Amniotic epithelial cell (primary cell): ENCODE measurements at regions not wholly inside any gene's neighbourhood (a gene's known extent, or its start where the extent isn't known, plus 50 kb on each side); places are given as distances from the start of the nearest gene placed in this dataset.

Experiments
- DNase-seq: peaks from one replicate; pipeline ENCODE4 v3.0.0-alpha.2; 2010; ENCODE audit warnings: low read depth

DNA sequence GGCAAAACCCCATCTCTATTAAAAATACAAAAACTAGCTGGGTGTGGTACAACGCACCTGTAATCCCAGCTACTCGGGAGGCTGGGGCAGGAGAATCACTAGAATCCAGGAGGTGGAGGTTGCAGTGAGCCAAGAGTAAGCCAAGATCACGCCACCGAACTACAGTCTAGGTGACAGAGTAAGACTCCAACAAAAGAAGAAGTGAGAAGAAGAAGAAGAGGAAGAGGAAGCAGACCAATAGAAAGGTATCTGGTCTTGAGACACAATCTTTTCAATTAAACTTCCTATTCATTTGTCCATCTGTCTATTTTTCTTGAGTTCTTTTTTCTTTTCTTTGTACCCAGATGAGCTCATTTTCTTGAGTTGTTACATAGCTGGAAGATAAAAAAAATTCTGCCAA, 55.7 kb upstream of the ACADM start:
- no peak for DNase-seq

DNA sequence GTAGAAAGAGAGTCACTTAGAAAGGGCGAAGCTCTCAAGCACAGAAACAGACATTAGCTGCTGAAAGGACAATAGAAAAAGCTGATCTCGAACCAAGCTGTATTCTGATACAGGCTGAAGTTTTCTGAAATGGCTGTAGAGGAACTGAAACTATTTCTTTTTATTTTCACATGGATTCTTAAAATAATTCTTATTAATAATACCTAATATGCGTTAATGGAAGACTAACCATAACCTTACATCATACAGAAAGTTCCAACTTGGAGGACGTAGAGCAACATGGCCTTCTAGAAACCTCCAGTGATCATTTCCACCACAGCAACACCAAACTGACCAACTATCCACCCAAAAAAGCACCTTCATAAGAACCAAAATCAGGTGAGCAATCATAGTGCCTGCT, 52.8 kb upstream of the ACADM start:
- no peak for DNase-seq

DNA sequence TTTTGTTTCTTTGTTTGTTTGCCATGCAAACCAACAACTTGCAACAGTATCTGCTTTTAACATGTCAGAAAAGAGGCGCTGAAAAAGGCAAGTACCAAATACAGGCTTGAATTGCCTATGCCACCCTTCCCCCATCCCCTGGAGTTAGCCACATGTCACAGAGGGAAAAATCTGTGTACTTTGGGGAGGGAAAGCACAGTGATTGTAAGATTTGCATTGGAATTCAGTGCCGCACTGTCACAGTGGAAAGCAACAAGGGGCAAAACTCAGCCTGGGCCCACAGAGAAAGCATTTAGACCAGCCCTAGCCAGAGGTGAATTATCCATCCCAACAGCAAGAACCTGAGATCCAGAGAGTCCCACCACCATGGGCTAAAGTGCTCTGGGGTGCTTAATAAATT, 52.4 kb upstream of the ACADM start:
- DNase-seq, result no peak

DNA sequence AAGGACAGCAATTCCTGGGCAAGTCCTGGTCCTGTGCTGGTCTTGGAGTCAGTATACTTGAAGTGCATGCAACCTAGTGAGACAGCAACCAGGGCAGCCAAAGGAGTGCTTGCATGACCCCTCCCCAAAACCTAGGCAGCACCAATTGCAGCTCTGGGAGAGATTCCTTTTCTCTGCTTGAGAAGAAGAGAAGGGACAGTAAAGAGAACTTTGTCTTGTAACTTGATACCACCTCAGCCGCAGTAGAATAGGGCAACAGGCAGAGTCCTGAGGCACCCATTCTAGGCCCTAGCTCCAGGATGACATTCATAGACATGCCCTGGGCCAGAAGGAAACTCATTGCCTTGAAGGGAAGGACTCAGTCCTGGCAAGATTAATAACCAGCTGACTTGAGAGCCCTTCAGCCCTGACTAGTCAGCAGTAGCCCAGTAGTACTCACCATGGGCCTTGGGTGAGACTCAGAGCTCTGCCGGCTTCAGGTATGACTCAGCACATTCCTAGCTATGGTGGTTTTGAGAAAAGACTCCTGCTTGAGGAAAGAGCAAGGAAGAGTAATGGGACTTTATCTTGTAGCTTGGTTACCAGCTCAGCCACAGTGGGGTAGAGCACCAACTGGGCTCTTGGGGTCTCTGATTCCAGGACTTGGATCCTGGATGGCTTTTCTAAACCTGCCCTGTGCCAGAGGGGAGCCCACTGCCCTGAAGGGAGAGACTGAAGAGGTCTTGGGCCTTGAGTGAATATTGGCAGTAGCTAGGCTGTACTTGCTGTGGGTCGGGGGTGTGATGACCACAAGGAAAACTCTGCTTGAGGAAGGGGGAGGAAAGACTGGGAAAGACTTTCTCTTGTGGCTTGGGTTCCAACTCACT, 51.7 kb upstream of the ACADM start:
- peak; percentile 92 for DNase-seq

DNA sequence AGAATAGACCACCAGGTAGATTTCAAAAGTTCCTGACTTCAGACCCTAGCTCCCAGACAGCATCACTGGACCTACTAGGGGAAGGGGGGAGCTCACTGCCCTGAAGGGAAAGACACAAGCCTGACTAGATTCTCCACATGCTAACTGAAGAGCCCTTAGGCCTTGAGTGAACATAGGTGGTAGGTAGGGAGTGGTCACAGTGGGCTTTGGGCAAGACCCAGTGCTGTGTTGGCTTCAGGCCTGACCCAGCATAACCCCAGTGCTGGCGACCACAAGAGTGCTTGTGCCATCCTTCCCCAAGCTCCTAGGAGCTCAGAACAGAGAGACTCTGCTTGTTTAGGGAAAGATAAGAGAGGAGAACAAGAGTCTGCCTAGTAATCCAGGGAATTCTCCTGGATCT, 51.1 kb upstream of the ACADM start:
- no peak for DNase-seq

DNA sequence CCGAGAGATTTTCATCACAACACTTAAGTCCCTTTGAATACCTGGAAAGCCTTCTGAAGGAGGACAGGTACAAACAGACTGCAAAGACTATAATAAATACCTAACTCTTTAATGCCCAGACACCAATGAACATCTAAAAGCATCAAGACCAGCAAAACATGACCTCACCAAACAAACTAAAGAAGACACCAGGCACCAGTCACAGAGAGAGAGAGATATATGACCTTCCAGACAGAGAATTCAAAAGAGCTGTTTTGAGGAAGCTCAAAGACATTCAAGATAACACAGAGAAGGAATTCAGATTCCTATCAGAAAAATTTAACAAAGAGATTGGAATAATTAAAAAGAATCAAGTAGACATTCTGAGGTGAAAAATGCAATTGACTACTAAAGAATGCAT, 50.6 kb upstream of the ACADM start:
- DNase-seq, result no peak
